HepG2 (cell line): ENCODE measurements at regions not wholly inside any gene's neighbourhood (a gene's known extent, or its start where the extent isn't known, plus 50 kb on each side); places are given as distances from the start of the nearest gene placed in this dataset.

Experiments
- ATAC-seq: fragments of 200-7000 bp; cut with Tn5 transposase; 3 replicates; pipeline ENCODE4 v1.9.1; 2020; ENCODE audit warnings: mild to moderate bottlenecking, moderate library complexity
- BruUV-seq: library from RNA; stranded (reverse); fragments of 400-500 nt; replicated peaks from 2 replicates; lab custom pipeline; 2021; lab: Mats Ljungman, UMichigan
- CTCF ChIA-PET: fragments of 300-600 bp; formaldehyde crosslinking; extraction: SDS; loops from one replicate; lab custom pipeline; 2021; ENCODE audit warnings: low total read pairs, inconsistent platforms, low intra/inter-chr PET ratio; lab: Yijun Ruan, JAX
- POLR2A ChIA-PET: fragments of 350-600 bp; sonication (Branson Sonifier 250); formaldehyde crosslinking; loops from one replicate; lab custom pipeline; 2020; ENCODE audit warnings: antibody characterized with exemption, inconsistent platforms; lab: Yijun Ruan, JAX
- DNase-seq: peaks from one replicate; pipeline ENCODE4 v3.0.0-alpha.2; 2015; ENCODE audit warnings: low spot score
- FAIRE-seq: peaks from 3 replicates; lab custom pipeline; 2011; peaks lifted over from hg19 to GRCh38; lab: Jason Lieb, UNC
- H2AFZ ChIP-seq: one replicate; pipeline ENCODE4 v1.6.1; 2011; ENCODE audit warnings: low read length, inconsistent platforms
- H3K27ac ChIP-seq: fragments of 300-600 bp; 3 replicates; pipeline ENCODE4 v1.8.0; 2011; ENCODE audit warnings: mixed run types, mild to moderate bottlenecking, mixed read lengths, low read length, inconsistent platforms; ENCODE audit not compliant: insufficient read depth; ENCODE audit errors: extremely low read length
- H3K27me3 ChIP-seq, 2 experiments: fragments of 200-600 bp in 1 of 2; 2 replicates in 1 of 2; 3 replicates in 1 of 2; pipeline versions ENCODE4 v1.6.0 to v1.8.0; 2011; ENCODE audit warnings: low read length in 2 of 2, mild to moderate bottlenecking in 2 of 2, moderate library complexity in 2 of 2, inconsistent platforms in 1 of 2; ENCODE audit not compliant: insufficient read depth in 2 of 2, control insufficient read depth in 1 of 2
- H3K36me3 ChIP-seq, 2 experiments: fragments of 200-600 bp in 1 of 2; replicated peaks in 1 of 2; 2 replicates in 1 of 2; 3 replicates in 1 of 2; pipeline versions ENCODE4 v1.5.1 to v1.8.0; 2011; ENCODE audit warnings: low read length in 2 of 2, inconsistent platforms in 1 of 2; ENCODE audit not compliant: insufficient read depth in 2 of 2, control insufficient read depth in 1 of 2
- H3K4me1 ChIP-seq: 2 replicates; pipeline ENCODE4 v1.5.1; 2012; ENCODE audit warnings: low read length, inconsistent platforms; ENCODE audit not compliant: insufficient read depth
- H3K4me2 ChIP-seq: 2 replicates; pipeline ENCODE4 v1.6.0; 2011; ENCODE audit warnings: low read depth, low read length, inconsistent platforms
- H3K4me3 ChIP-seq, 3 experiments: fragments of 200-600 bp in 1 of 3; sonication (generic), shearing (Covaris generic) in 1 of 3; replicated peaks in 1 of 3; 2 replicates each; pipeline ENCODE4 v1.5.1; 2011 to 2016; ENCODE audit warnings: low read length in 3 of 3, inconsistent platforms in 2 of 3, low read depth in 2 of 3, mild to moderate bottlenecking in 2 of 3, control low read depth in 1 of 3, mixed read lengths in 1 of 3; ENCODE audit not compliant: insufficient read depth in 1 of 3
- H3K79me2 ChIP-seq: one replicate; pipeline ENCODE4 v1.6.1; 2011; ENCODE audit warnings: low read length, inconsistent platforms; ENCODE audit not compliant: insufficient read depth
- H3K9ac ChIP-seq: 2 replicates; pipeline ENCODE4 v1.6.0; 2011; ENCODE audit warnings: mild to moderate bottlenecking, low read depth, low read length, inconsistent platforms; ENCODE audit not compliant: insufficient read depth
- H3K9me3 ChIP-seq: 2 replicates; pipeline ENCODE4 v1.5.1; 2012; ENCODE audit warnings: mild to moderate bottlenecking, low read length
- H4K20me1 ChIP-seq: 2 replicates; pipeline ENCODE4 v1.6.0; 2011; ENCODE audit warnings: inconsistent platforms, mild to moderate bottlenecking, low read length, moderate library complexity; ENCODE audit not compliant: insufficient read depth
- ARNT2 ChIP-seq: sonication (generic); formaldehyde crosslinking; IDR thresholded peaks from 2 replicates; pipeline ENCODE4 v1.8.0; 2022; ENCODE audit warnings: mild to moderate bottlenecking, low read depth, missing genetic modification reagents, moderate library complexity
- BCL6 ChIP-seq: IDR thresholded peaks from 2 replicates; pipeline ENCODE4 v1.6.1; 2016; ENCODE audit warnings: missing genetic modification reagents, missing compliant biosample characterization
- HBP1 ChIP-seq: IDR thresholded peaks from 2 replicates; pipeline ENCODE4 v1.6.1; 2016; ENCODE audit warnings: low read depth, control low read depth
- IKZF5 ChIP-seq: IDR thresholded peaks from 2 replicates; pipeline ENCODE4 v1.6.1; 2018; ENCODE audit warnings: missing genetic modification reagents, mild to moderate bottlenecking, missing compliant biosample characterization
- KDM2A ChIP-seq: sonication (generic); formaldehyde crosslinking; IDR thresholded peaks from 2 replicates; pipeline ENCODE4 v1.4.0; 2020; ENCODE audit warnings: low read depth, missing genetic modification reagents, borderline replicate concordance
- MEF2D ChIP-seq: sonication (generic); formaldehyde crosslinking; IDR thresholded peaks from 2 replicates; pipeline ENCODE4 v1.5.1; 2020; ENCODE audit warnings: mild to moderate bottlenecking, missing genetic modification reagents
- NR2F6 ChIP-seq, 2 experiments: IDR thresholded peaks; 2 replicates each; pipeline ENCODE4 v1.6.1; 2016; ENCODE audit warnings: antibody characterized with exemption in 1 of 2, mild to moderate bottlenecking in 1 of 2
- RXRA ChIP-seq: sonication (generic); formaldehyde crosslinking; IDR thresholded peaks from 2 replicates; pipeline ENCODE4 v1.5.1; 2020; ENCODE audit warnings: missing genetic modification reagents
- SMYD3 ChIP-seq: sonication (generic); formaldehyde crosslinking; IDR thresholded peaks from 2 replicates; pipeline ENCODE4 v1.8.1; 2023; ENCODE audit warnings: mild to moderate bottlenecking, missing genetic modification reagents
- THYN1 ChIP-seq: sonication (generic); formaldehyde crosslinking; IDR thresholded peaks from 2 replicates; pipeline ENCODE4 v1.8.1; 2023; ENCODE audit warnings: low read depth, mild to moderate bottlenecking, moderate library complexity, missing genetic modification reagents, borderline replicate concordance
- TRIM22 ChIP-seq: fragments of 450-650 bp; IDR thresholded peaks from 2 replicates; pipeline ENCODE4 v1.6.1; 2017
- ZBTB44 ChIP-seq: sonication (generic); formaldehyde crosslinking; IDR thresholded peaks from 2 replicates; pipeline ENCODE4 v1.4.0; 2020; ENCODE audit warnings: missing genetic modification reagents
- ZMYM4 ChIP-seq: sonication (generic); formaldehyde crosslinking; IDR thresholded peaks from 2 replicates; pipeline ENCODE4 v1.8.1; 2023; ENCODE audit warnings: mild to moderate bottlenecking, missing genetic modification reagents
- ZNF768 ChIP-seq: sonication (generic); formaldehyde crosslinking; IDR thresholded peaks from 2 replicates; pipeline ENCODE4 v1.4.0; 2020; ENCODE audit warnings: missing genetic modification reagents
- ZNF816 ChIP-seq: sonication (generic); formaldehyde crosslinking; IDR thresholded peaks from 2 replicates; pipeline ENCODE4 v1.8.0; 2022; ENCODE audit warnings: missing genetic modification reagents, mild to moderate bottlenecking, borderline replicate concordance
- ZNF83 ChIP-seq: sonication (generic); formaldehyde crosslinking; IDR thresholded peaks from 2 replicates; pipeline ENCODE4 v1.4.0; 2020; ENCODE audit warnings: missing genetic modification reagents, mild to moderate bottlenecking, borderline replicate concordance
- WGBS: methylation state at CpG from one replicate; pipeline ENCODE4 v1.1.6; 2017; ENCODE audit warnings: low lambda C conversion rate; 5-methylcytosine and 5-hydroxymethylcytosine counted together
- in situ Hi-C: cut with HindIII; loops from 2 replicates; pipeline ENCODE4 v1.10.0; 2017; ENCODE audit warnings: low pct_unique_long_range_greater_than_20kb; ENCODE audit not compliant: extremely low pct_ligation_motif_present
- intact Hi-C: fragments of 100-400 bp; cut with micrococcal nuclease; formaldehyde crosslinking; loops from one replicate; pipeline ENCODE4 v1.10.0; 2022; ENCODE audit not compliant: unreplicated experiment

GRCh38 chr15:68526784-68527183, 52.0 kb upstream of the CORO2B start:
- FAIRE-seq (no peak), DNase-seq (no peak), ATAC-seq (no peak)
- Histone ChIP-seq H3K27me3 (no peaks in the 10 kb centered on the region), H3K4me1 (peaks cover 8% of the 10 kb centered on the region; the same call in 1 of the 2 replicates), H3K27ac (no peak overlapping the region), H4K20me1 (no peaks in the 10 kb centered on the region), H3K9me3 (no peaks in the 10 kb centered on the region), H3K4me2 (no peak overlapping the region), H2AFZ (no peak overlapping the region), H3K9ac (no peak overlapping the region), H3K4me3 (no peak overlapping the region), H3K36me3 (no peaks in the 10 kb centered on the region), H3K79me2 (no peaks in the 10 kb centered on the region)
- ChIA-PET CTCF (no interaction called here), POLR2A (no interaction called here)
- WGBS = 0% methylated on average over 2 of the region's 2 CpGs
- in situ Hi-C loops = no loop called here
- intact Hi-C loops = no loop called here
- TF ChIP-seq HBP1 (CRISPR knock-in tag) (no peak), RXRA (no peak), IKZF5 (no peak), BCL6 (CRISPR knock-in tag) (no peak), KDM2A (CRISPR knock-in tag) (no peak), ARNT2 (no peak), TRIM22 (no peak), ZNF768 (CRISPR knock-in tag) (no peak), ZBTB44 (no peak), SMYD3 (CRISPR knock-in tag) (no peak), THYN1 (no peak), NR2F6 (IDR thresholded peaks at IDR 0.05) (no peak), NR2F6 (CRISPR knock-in tag; IDR thresholded peaks at IDR 0.05) (no peak), ZNF83 (CRISPR knock-in tag) (no peak), MEF2D (CRISPR knock-in tag) (no peak), ZMYM4 (no peak), ZNF816 (no peak)
- no TSS peak for BruUV-seq
